ENCODE measurements at regions not wholly inside any gene's neighbourhood (a gene's known extent, or its start where the extent isn't known, plus 50 kb on each side); places are given as distances from the start of the nearest gene placed in this dataset.
A peak's percentile ranks its signal among the peaks of the same experiment; 100 is the strongest.
"Not testable (repeated sequence)": the region's sequence is repeated elsewhere in the genome, so short reads cannot be mapped to it uniquely, and the experiment has no call there.

- DNase-seq (ENCODE audit: low read depth): no peak
Measured at GRCh38 chr4:20050768-20051167, 200.9 kb upstream of the SLIT2 start.

- no peak for DNase-seq (ENCODE audit: low read depth)
Measured at GRCh38 chr4:20049889-20050288, 201.8 kb upstream of the SLIT2 start.

- DNase-seq (ENCODE audit: low read depth): no peak
Measured at GRCh38 chr4:20046931-20047677, 204.6 kb upstream of the SLIT2 start.

- DNase-seq (ENCODE audit: low read depth): no peak
Measured at GRCh38 chr4:20046179-20046578, 205.5 kb upstream of the SLIT2 start.

GRCh38 chr4:20044966-20045365 lies 206.7 kb upstream of the SLIT2 start:
- no peak for DNase-seq (ENCODE audit: low read depth)

- DNase-seq (ENCODE audit: low read depth): peak; percentile 66
Measured at GRCh38 chr4:20044502-20044911, 207.2 kb upstream of the SLIT2 start.

- DNase-seq (ENCODE audit: low read depth): no peak
Measured at GRCh38 chr4:20043991-20044390, 207.7 kb upstream of the SLIT2 start.

GRCh38 chr4:20042769-20043168 lies 208.9 kb upstream of the SLIT2 start:
- DNase-seq (ENCODE audit: low read depth): no peak

GRCh38 chr4:20041839-20042407 lies 209.8 kb upstream of the SLIT2 start:
- DNase-seq (ENCODE audit: low read depth): no peak

GRCh38 chr4:20037745-20038144 lies 214.0 kb upstream of the SLIT2 start:
- DNase-seq (ENCODE audit: low read depth): no peak

- no peak for DNase-seq (ENCODE audit: low read depth)
Measured at GRCh38 chr4:20030108-20030507, 221.6 kb upstream of the SLIT2 start.

- peak; percentile 81 for DNase-seq (ENCODE audit: low read depth)
Measured at GRCh38 chr4:20028645-20029044, 223.1 kb upstream of the SLIT2 start.

- peak; percentile 49 for DNase-seq (ENCODE audit: low read depth)
Measured at GRCh38 chr4:20026456-20026855, 225.2 kb upstream of the SLIT2 start.

GRCh38 chr4:20022471-20022870 lies 229.2 kb upstream of the SLIT2 start:
- no peak for DNase-seq (ENCODE audit: low read depth)

- no peak for DNase-seq (ENCODE audit: low read depth)
Measured at GRCh38 chr4:20020056-20020455, 231.6 kb upstream of the SLIT2 start.

GRCh38 chr4:20019310-20020015 lies 232.2 kb upstream of the SLIT2 start:
- peak; percentile 15 for DNase-seq (ENCODE audit: low read depth)

GRCh38 chr4:20017777-20018115 lies 234.0 kb upstream of the SLIT2 start:
- DNase-seq (ENCODE audit: low read depth): no peak

- no peak for DNase-seq (ENCODE audit: low read depth)
Measured at GRCh38 chr4:20017070-20017776, 234.5 kb upstream of the SLIT2 start.

- no peak for DNase-seq (ENCODE audit: low read depth)
Measured at GRCh38 chr4:20015636-20016224, 236.0 kb upstream of the SLIT2 start.

- not testable (repeated sequence) for DNase-seq (ENCODE audit: low read depth)
Measured at GRCh38 chr4:20003836-20004558, 247.7 kb upstream of the SLIT2 start.

GRCh38 chr4:19999775-20000414 lies 251.8 kb upstream of the SLIT2 start:
- DNase-seq (ENCODE audit: low read depth): no peak
